Stimulated activated CD8-positive, alpha-beta memory T cell treated with anti-CD3 and anti-CD28 coated beads, Interleukin-4, amount 100 ng/mL, for 24 hours (primary cell): ENCODE measurements at regions not wholly inside any gene's neighbourhood (a gene's known extent, or its start where the extent isn't known, plus 50 kb on each side); places are given as distances from the start of the nearest gene placed in this dataset.

Experiments used
- DNase-seq: peaks from one replicate; pipeline ENCODE4 v3.0.0-alpha.2; 2020; ENCODE audit warnings: low read depth

GRCh38 chr6:164916087-164916486, 393.3 kb downstream of the C6orf118 start:
- DNase-seq: no peak

- DNase-seq: no peak
Measured at GRCh38 chr6:164911873-164912580, 397.4 kb downstream of the C6orf118 start.

- DNase-seq: no peak
Measured at GRCh38 chr6:164911151-164911550, 398.3 kb downstream of the C6orf118 start.

- no peak for DNase-seq
Measured at GRCh38 chr6:164906766-164907165, 402.6 kb downstream of the C6orf118 start.

- no peak for DNase-seq
Measured at GRCh38 chr6:164905311-164905710, 404.1 kb downstream of the C6orf118 start.

GRCh38 chr6:164898412-164898811, 411.0 kb downstream of the C6orf118 start:
- no peak for DNase-seq

- no peak for DNase-seq
Measured at GRCh38 chr6:164897523-164898235, 411.7 kb downstream of the C6orf118 start.

GRCh38 chr6:164889980-164890379, 419.4 kb downstream of the C6orf118 start:
- DNase-seq: no peak

GRCh38 chr6:164887660-164888059, 421.7 kb downstream of the C6orf118 start:
- no peak for DNase-seq

GRCh38 chr6:164882236-164882635, 427.2 kb downstream of the C6orf118 start:
- no peak for DNase-seq

- no peak for DNase-seq
Measured at GRCh38 chr6:164871783-164872182, 437.6 kb downstream of the C6orf118 start.

GRCh38 chr6:164870164-164870563, 439.2 kb downstream of the C6orf118 start:
- no peak for DNase-seq

- DNase-seq: no peak
Measured at GRCh38 chr6:164861967-164862366, 447.4 kb downstream of the C6orf118 start.

GRCh38 chr6:164859816-164860215, 449.6 kb downstream of the C6orf118 start:
- no peak for DNase-seq

- DNase-seq: no peak
Measured at GRCh38 chr6:164856138-164856537, 453.3 kb downstream of the C6orf118 start.

- DNase-seq: no peak
Measured at GRCh38 chr6:164855281-164855680, 454.1 kb downstream of the C6orf118 start.

- no peak for DNase-seq
Measured at GRCh38 chr6:164854526-164854925, 454.9 kb downstream of the C6orf118 start.

- no peak for DNase-seq
Measured at GRCh38 chr6:164845773-164846172, 463.6 kb downstream of the C6orf118 start.

GRCh38 chr6:164842085-164842484, 467.3 kb downstream of the C6orf118 start:
- no peak for DNase-seq

- no peak for DNase-seq
Measured at GRCh38 chr6:164838068-164838615, 471.3 kb downstream of the C6orf118 start.

- no peak for DNase-seq
Measured at GRCh38 chr6:164836486-164836885, 472.9 kb downstream of the C6orf118 start.

GRCh38 chr6:164832410-164832809, 477.0 kb downstream of the C6orf118 start:
- no peak for DNase-seq

GRCh38 chr6:164827537-164827936, 481.9 kb downstream of the C6orf118 start:
- no peak for DNase-seq
